ENCODE measurements at regions not wholly inside any gene's neighbourhood (a gene's known extent, or its start where the extent isn't known, plus 50 kb on each side); places are given as distances from the start of the nearest gene placed in this dataset.

GRCh38 chr2:42969231-42970150, 177.1 kb upstream of the HAAO start:
- TF ChIP-seq POLR2A (IDR thresholded peaks at IDR 0.05) (no peak), CTCF (IDR thresholded peaks at IDR 0.05) (no peak)
